NT2/D1 (cell line): ENCODE measurements at regions not wholly inside any gene's neighbourhood (a gene's known extent, or its start where the extent isn't known, plus 50 kb on each side); places are given as distances from the start of the nearest gene placed in this dataset.

Experiments used
- SUZ12 ChIP-seq: IDR thresholded peaks from 2 replicates; pipeline ENCODE4 v1.6.1; 2011; ENCODE audit not compliant: insufficient read length, insufficient read depth; ENCODE audit errors: extremely low read depth
- YY1 ChIP-seq: IDR thresholded peaks from 2 replicates; pipeline ENCODE4 v1.6.1; 2011; ENCODE audit not compliant: insufficient read length, insufficient read depth
- ZNF274 ChIP-seq: IDR thresholded peaks from 2 replicates; pipeline ENCODE4 v1.6.1; 2011; ENCODE audit warnings: mild to moderate bottlenecking, low read depth, low read length

DNA sequence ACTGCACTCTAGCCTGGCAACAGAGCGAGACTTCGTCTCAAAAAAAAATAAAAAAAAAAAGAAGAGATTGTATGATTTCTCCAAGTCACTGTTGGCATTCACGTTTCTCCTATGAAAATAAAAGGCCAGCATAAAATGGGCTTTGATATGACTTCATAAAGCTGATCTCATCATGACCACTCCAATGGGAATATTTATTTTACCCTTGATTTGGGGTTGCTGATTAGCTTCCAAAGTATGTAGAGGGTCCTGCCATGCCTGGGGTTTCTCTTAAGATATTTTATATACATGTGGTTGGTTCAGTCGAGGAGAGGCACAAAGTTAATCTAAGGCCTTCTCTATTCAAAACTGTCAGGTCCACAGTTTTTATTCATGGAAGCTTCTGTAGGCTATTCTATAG is 247.0 kb upstream of the TNC start:
- TF ChIP-seq YY1: no peak
- TF ChIP-seq ZNF274: no peak
- no peak for TF ChIP-seq SUZ12
